ENCODE measurements at regions not wholly inside any gene's neighbourhood (a gene's known extent, or its start where the extent isn't known, plus 50 kb on each side); places are given as distances from the start of the nearest gene placed in this dataset.

- TF ChIP-seq GATA1 (IDR thresholded peaks at IDR 0.05; ENCODE audit: low read depth, low read length) (no peak), POLR2A (IDR thresholded peaks at IDR 0.05; ENCODE audit: low read length) (no peak)
- DNase-seq: no peak
These were observed 549.4 kb downstream of the COL12A1 start for GRCh38 chr6:74656453-74656852.

GRCh38 chr6:74654296-74654695 lies 551.6 kb downstream of the COL12A1 start:
- DNase-seq: no peak
- TF ChIP-seq GATA1 (IDR thresholded peaks at IDR 0.05; ENCODE audit: low read depth, low read length) (no peak), POLR2A (IDR thresholded peaks at IDR 0.05; ENCODE audit: low read length) (no peak)

- no peak for DNase-seq
- TF ChIP-seq GATA1 (IDR thresholded peaks at IDR 0.05; ENCODE audit: low read depth, low read length) (no peak), POLR2A (IDR thresholded peaks at IDR 0.05; ENCODE audit: low read length) (no peak)
These were observed 553.7 kb downstream of the COL12A1 start for GRCh38 chr6:74651948-74652842.

DNA sequence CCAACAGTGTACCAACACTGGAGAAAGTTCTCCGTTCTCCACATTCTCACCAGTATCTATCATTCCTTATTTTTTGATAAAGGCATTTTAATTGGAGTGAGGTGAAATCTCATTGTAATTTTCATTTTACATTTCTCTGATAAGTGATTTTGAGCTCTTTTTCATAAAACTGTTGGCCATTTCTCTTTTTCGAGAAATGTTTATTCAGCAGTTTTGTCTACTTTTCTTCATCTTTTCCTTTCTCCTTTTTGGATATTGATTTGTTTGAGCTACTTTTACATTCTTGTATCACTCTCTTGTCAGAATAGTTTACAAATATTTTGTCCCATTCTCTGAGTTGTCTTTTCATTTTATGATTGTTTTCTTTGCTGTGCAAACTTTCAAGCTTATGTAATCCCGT lies 555.2 kb downstream of the COL12A1 start:
- TF ChIP-seq GATA1 (IDR thresholded peaks at IDR 0.05; ENCODE audit: low read depth, low read length): no peak
- TF ChIP-seq POLR2A (IDR thresholded peaks at IDR 0.05; ENCODE audit: low read length): no peak
- no peak for DNase-seq

- no peak for DNase-seq
- TF ChIP-seq POLR2A (IDR thresholded peaks at IDR 0.05; ENCODE audit: low read length): no peak
- TF ChIP-seq GATA1 (IDR thresholded peaks at IDR 0.05; ENCODE audit: low read depth, low read length): no peak
These were observed 559.4 kb downstream of the COL12A1 start for GRCh38 chr6:74646461-74646860.

- TF ChIP-seq GATA1 (IDR thresholded peaks at IDR 0.05; ENCODE audit: low read depth, low read length) (no peak), POLR2A (IDR thresholded peaks at IDR 0.05; ENCODE audit: low read length) (no peak)
- no peak for DNase-seq
These were observed 560.6 kb downstream of the COL12A1 start for GRCh38 chr6:74645108-74645849.

DNA sequence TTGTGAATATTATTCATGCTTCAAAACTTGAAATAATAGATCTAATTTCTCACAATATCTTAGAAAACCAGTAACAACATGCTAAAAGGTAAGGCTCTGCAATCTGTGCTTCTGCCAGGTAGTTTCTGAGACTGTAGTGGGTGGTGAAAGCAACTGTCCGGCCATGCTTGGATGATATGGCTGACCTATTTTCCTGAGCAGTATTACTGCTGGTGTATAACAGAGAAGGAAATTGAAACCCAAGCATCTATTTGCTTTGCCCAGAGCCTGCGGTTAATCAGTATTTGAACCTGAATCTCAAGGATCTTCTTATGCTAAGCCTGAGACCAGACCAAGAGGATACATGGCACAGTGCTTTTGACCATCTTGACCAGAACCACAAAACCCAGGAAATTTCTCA lies 563.8 kb downstream of the COL12A1 start:
- DNase-seq: no peak
- TF ChIP-seq GATA1 (IDR thresholded peaks at IDR 0.05; ENCODE audit: low read depth, low read length) (no peak), POLR2A (IDR thresholded peaks at IDR 0.05; ENCODE audit: low read length) (no peak)

GRCh38 chr6:74638412-74638811 lies 567.4 kb downstream of the COL12A1 start:
- TF ChIP-seq POLR2A (IDR thresholded peaks at IDR 0.05; ENCODE audit: low read length): no peak
- TF ChIP-seq GATA1 (IDR thresholded peaks at IDR 0.05; ENCODE audit: low read depth, low read length): no peak
- DNase-seq: no peak

- no peak for DNase-seq
- TF ChIP-seq POLR2A (IDR thresholded peaks at IDR 0.05; ENCODE audit: low read length) (no peak), GATA1 (IDR thresholded peaks at IDR 0.05; ENCODE audit: low read depth, low read length) (no peak)
These were observed 573.5 kb downstream of the COL12A1 start for GRCh38 chr6:74632196-74632875.

DNA sequence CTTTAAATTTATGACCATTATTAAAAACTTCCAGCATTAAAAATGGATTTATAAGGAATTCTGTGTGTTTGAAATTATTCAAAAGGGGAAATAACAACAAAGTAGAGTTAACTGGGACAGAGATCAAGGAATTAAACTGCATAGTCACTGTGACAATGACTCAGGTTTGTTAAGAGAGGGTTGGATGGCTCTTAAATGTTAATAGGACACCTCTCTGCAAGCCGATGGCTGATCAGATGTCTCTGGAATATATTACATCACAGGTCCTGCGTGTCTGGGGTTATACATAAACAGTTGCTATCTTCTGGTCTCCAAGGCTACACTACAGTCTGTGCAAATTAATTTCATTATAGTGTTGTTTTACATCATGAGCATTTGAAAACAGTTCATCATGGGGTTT lies 574.3 kb downstream of the COL12A1 start:
- TF ChIP-seq POLR2A (IDR thresholded peaks at IDR 0.05; ENCODE audit: low read length) (no peak), GATA1 (IDR thresholded peaks at IDR 0.05; ENCODE audit: low read depth, low read length) (no peak)
- peak in 1 of 2 experiments; percentile 3 for DNase-seq

- TF ChIP-seq GATA1 (IDR thresholded peaks at IDR 0.05; ENCODE audit: low read depth, low read length): no peak
- no peak for TF ChIP-seq POLR2A (IDR thresholded peaks at IDR 0.05; ENCODE audit: low read length)
- DNase-seq: no peak
These were observed 579.6 kb downstream of the COL12A1 start for GRCh38 chr6:74626288-74626687.

- TF ChIP-seq POLR2A (IDR thresholded peaks at IDR 0.05; ENCODE audit: low read length) (no peak), GATA1 (IDR thresholded peaks at IDR 0.05; ENCODE audit: low read depth, low read length) (no peak)
- no peak for DNase-seq
These were observed 582.8 kb downstream of the COL12A1 start for GRCh38 chr6:74623027-74623426.

DNA sequence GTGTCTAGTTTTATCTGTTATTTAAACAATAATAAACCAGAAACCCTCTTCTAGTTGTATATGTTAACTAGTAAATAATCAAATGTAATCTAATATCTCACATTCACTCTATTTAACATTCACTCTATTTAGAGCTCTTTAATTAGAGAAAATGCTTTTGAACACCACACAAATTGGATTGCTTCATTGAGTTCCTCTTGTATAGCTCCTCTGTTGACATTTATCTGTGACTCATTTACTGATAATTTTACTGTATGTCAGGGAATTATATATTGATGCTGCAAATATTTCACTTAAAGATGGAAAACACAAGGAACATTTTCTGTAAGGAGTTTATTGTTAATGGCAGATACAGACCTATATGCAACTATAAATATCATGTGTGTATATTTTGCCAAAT lies 594.6 kb downstream of the COL12A1 start:
- TF ChIP-seq GATA1 (IDR thresholded peaks at IDR 0.05; ENCODE audit: low read depth, low read length) (no peak), POLR2A (IDR thresholded peaks at IDR 0.05; ENCODE audit: low read length) (no peak)
- DNase-seq: no peak

DNA sequence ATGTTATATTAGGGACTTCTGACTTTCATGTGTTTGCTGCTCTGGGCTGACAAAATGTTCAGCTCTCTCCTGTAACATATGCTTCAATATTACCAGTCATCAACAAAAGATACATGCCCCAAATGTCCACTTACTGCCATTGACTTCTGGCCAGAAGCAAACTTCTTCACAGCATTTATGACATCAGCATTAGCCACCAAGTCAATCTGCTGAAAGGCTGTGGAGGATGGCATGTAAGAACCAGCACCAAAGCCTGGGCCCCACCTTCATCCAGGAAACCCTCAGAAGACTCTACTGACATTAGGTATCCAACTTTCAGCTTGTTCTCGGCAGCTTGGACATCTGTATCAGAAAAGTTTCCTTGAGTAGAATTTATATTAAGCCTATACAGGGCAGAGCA lies 595.5 kb downstream of the COL12A1 start:
- no peak for DNase-seq
- no peak for TF ChIP-seq POLR2A (IDR thresholded peaks at IDR 0.05; ENCODE audit: low read length)
- no peak for TF ChIP-seq GATA1 (IDR thresholded peaks at IDR 0.05; ENCODE audit: low read depth, low read length)

Measured in erythroblast (primary cell).